ENCODE measurements at regions not wholly inside any gene's neighbourhood (a gene's known extent, or its start where the extent isn't known, plus 50 kb on each side); places are given as distances from the start of the nearest gene placed in this dataset.

GRCh38 chr3:131151-131888 lies 65.2 kb upstream of the CHL1 start:
- no peak for DNase-seq (ENCODE audit: low read depth in 2 of 2)
- no peak for TF ChIP-seq CTCF (IDR thresholded peaks at IDR 0.05; ENCODE audit: low read depth, low read length)
- H3K4me3 ChIP-seq (replicated peaks in 1 of 2; ENCODE audit: low read depth in 2 of 2, low read length in 2 of 2): no peak overlapping the region

- H3K4me3 ChIP-seq (replicated peaks in 1 of 2; ENCODE audit: low read depth in 2 of 2, low read length in 2 of 2): no peak overlapping the region
- TF ChIP-seq CTCF (IDR thresholded peaks at IDR 0.05; ENCODE audit: low read depth, low read length): no peak
- DNase-seq (ENCODE audit: low read depth in 2 of 2): no peak
These were observed 64.2 kb upstream of the CHL1 start for GRCh38 chr3:132378-132777.

GRCh38 chr3:132904-133303 lies 63.7 kb upstream of the CHL1 start:
- no peak overlapping the region for H3K4me3 ChIP-seq (replicated peaks in 1 of 2; ENCODE audit: low read depth in 2 of 2, low read length in 2 of 2)
- DNase-seq (ENCODE audit: low read depth in 2 of 2): no peak
- no peak for TF ChIP-seq CTCF (IDR thresholded peaks at IDR 0.05; ENCODE audit: low read depth, low read length)

GRCh38 chr3:140748-141330 lies 55.7 kb upstream of the CHL1 start:
- TF ChIP-seq CTCF (IDR thresholded peaks at IDR 0.05; ENCODE audit: low read depth, low read length): no peak
- no peak for DNase-seq (ENCODE audit: low read depth in 2 of 2)
- H3K4me3 ChIP-seq (replicated peaks in 1 of 2; ENCODE audit: low read depth in 2 of 2, low read length in 2 of 2): no peak overlapping the region
